ENCODE measurements at regions not wholly inside any gene's neighbourhood (a gene's known extent, or its start where the extent isn't known, plus 50 kb on each side); places are given as distances from the start of the nearest gene placed in this dataset.

DNA sequence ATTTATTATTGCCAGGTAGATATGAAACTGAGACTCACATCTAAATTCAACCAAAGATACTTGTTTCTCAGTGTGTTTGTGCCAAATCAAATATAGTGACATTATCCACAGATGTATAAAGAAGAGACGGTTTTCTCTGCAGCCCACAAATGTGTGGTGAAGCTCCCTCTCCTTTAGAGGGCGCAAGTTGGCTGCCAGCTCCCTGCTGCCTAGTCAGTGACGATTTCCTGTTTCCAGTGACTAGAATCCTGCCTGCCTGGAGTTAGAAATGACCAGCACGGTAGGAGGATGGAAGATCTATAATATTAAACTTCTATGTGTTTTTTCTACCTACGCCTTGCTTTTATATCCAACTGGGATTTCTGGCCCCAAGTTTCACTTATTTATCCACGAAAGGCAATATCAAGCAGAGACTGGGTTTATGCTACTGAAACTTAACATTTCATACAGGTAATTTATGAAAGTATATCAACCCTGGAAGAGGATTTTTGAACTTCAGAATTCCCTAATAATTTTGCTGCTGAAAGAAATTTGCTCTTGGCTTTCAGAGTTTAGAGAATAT, 1793.7 kb upstream of the TENM3 start:
- TF ChIP-seq CTCF (IDR thresholded peaks at IDR 0.05; ENCODE audit: insufficient read depth, low read length, poor library complexity, severe bottlenecking), result peak; percentile 29
- no peaks in the 10 kb centered on the region for H3K27me3 ChIP-seq (replicated peaks; ENCODE audit: control insufficient read depth, insufficient read depth, low read length)
- DNase-seq (ENCODE audit: extremely low read depth, insufficient read length), result no peak
- H3K36me3 ChIP-seq (ENCODE audit: control insufficient read depth, insufficient read depth, low read length), result no peaks in the 10 kb centered on the region
- H3K4me3 ChIP-seq (replicated peaks; ENCODE audit: low read depth, low read length), result no peak overlapping the region

GRCh38 chr4:180455226-180455625, 1788.0 kb upstream of the TENM3 start:
- no peak for DNase-seq (ENCODE audit: extremely low read depth, insufficient read length)
- TF ChIP-seq CTCF (IDR thresholded peaks at IDR 0.05; ENCODE audit: insufficient read depth, low read length, poor library complexity, severe bottlenecking), result no peak
- H3K4me3 ChIP-seq (replicated peaks; ENCODE audit: low read depth, low read length), result no peak overlapping the region
- H3K27me3 ChIP-seq (replicated peaks; ENCODE audit: control insufficient read depth, insufficient read depth, low read length), result no peaks in the 10 kb centered on the region
- H3K36me3 ChIP-seq (ENCODE audit: control insufficient read depth, insufficient read depth, low read length), result no peaks in the 10 kb centered on the region

GRCh38 chr4:180456928-180457327, 1786.3 kb upstream of the TENM3 start:
- H3K36me3 ChIP-seq (ENCODE audit: control insufficient read depth, insufficient read depth, low read length), result no peaks in the 10 kb centered on the region
- no peak for TF ChIP-seq CTCF (IDR thresholded peaks at IDR 0.05; ENCODE audit: insufficient read depth, low read length, poor library complexity, severe bottlenecking)
- DNase-seq (ENCODE audit: extremely low read depth, insufficient read length), result no peak

GRCh38 chr4:180462116-180462515, 1781.1 kb upstream of the TENM3 start:
- no peaks in the 10 kb centered on the region for H3K36me3 ChIP-seq (ENCODE audit: control insufficient read depth, insufficient read depth, low read length)
- no peak overlapping the region for H3K4me3 ChIP-seq (replicated peaks; ENCODE audit: low read depth, low read length)
- TF ChIP-seq CTCF (IDR thresholded peaks at IDR 0.05; ENCODE audit: insufficient read depth, low read length, poor library complexity, severe bottlenecking), result no peak
- no peaks in the 10 kb centered on the region for H3K27me3 ChIP-seq (replicated peaks; ENCODE audit: control insufficient read depth, insufficient read depth, low read length)
- no peak for DNase-seq (ENCODE audit: extremely low read depth, insufficient read length)

More at GRCh38 chr4:180456928-180457327, 1786.3 kb upstream of the TENM3 start:
- H3K4me3 ChIP-seq (replicated peaks; ENCODE audit: low read depth, low read length), result no peak overlapping the region
- no peaks in the 10 kb centered on the region for H3K27me3 ChIP-seq (replicated peaks; ENCODE audit: control insufficient read depth, insufficient read depth, low read length)

DNA sequence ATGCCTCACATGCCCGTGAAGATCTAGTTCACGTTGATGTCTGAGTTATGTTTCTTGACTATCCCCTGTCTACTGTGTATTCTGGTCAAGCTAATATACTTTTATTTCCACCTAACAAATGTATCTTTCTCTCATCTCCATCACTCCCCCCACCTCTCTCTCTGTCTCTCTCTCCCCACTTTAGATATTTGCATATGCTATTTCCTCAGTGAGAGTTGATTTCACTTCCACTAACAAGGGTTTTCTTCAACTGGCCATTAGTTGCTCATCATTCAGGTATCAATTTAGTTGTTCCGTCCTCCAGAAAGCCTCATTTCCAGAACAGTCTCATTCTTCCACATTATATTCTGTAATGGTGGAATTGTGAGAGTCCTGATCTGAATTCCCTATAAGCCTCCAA, 1777.8 kb upstream of the TENM3 start:
- Histone ChIP-seq H3K4me3 (replicated peaks; ENCODE audit: low read depth, low read length) (no peak overlapping the region), H3K36me3 (ENCODE audit: control insufficient read depth, insufficient read depth, low read length) (no peaks in the 10 kb centered on the region), H3K27me3 (replicated peaks; ENCODE audit: control insufficient read depth, insufficient read depth, low read length) (no peaks in the 10 kb centered on the region)
- no peak for DNase-seq (ENCODE audit: extremely low read depth, insufficient read length)
- no peak for TF ChIP-seq CTCF (IDR thresholded peaks at IDR 0.05; ENCODE audit: insufficient read depth, low read length, poor library complexity, severe bottlenecking)

GRCh38 chr4:180483036-180483435, 1760.2 kb upstream of the TENM3 start:
- Histone ChIP-seq H3K27me3 (replicated peaks; ENCODE audit: control insufficient read depth, insufficient read depth, low read length) (no peaks in the 10 kb centered on the region), H3K4me3 (replicated peaks; ENCODE audit: low read depth, low read length) (no peak overlapping the region), H3K36me3 (ENCODE audit: control insufficient read depth, insufficient read depth, low read length) (no peaks in the 10 kb centered on the region)
- no peak for TF ChIP-seq CTCF (IDR thresholded peaks at IDR 0.05; ENCODE audit: insufficient read depth, low read length, poor library complexity, severe bottlenecking)
- DNase-seq (ENCODE audit: extremely low read depth, insufficient read length), result no peak
